Fibroblast of lung (primary cell): ENCODE measurements at regions not wholly inside any gene's neighbourhood (a gene's known extent, or its start where the extent isn't known, plus 50 kb on each side); places are given as distances from the start of the nearest gene placed in this dataset.
"Not testable (repeated sequence)": the region's sequence is repeated elsewhere in the genome, so short reads cannot be mapped to it uniquely, and the experiment has no call there.

ENCODE experiments used
- CTCF ChIP-seq, 2 donors: IDR thresholded peaks in 1 of 2; conservative IDR thresholded peaks in 1 of 2; 1 replicate in 1 of 2; 2 replicates in 1 of 2; pipeline ENCODE4 v1.5.1; 2011 to 2012; ENCODE audit warnings: low read length in 2 of 2, control low read depth in 1 of 2, inconsistent platforms in 1 of 2, low read depth in 1 of 2, mild to moderate bottlenecking in 1 of 2
- EZH2 ChIP-seq: IDR thresholded peaks from 2 replicates; pipeline ENCODE4 v1.5.1; 2012; ENCODE audit warnings: low read length, control low read depth, mild to moderate bottlenecking; ENCODE audit errors: missing control alignments

- TF ChIP-seq CTCF (conservative IDR thresholded peaks at IDR 0.05 in 1 of 2, IDR thresholded peaks at IDR 0.05 in 1 of 2; ENCODE audit: low read depth in 1 of 2, low read length in 2 of 2); EZH2: not testable (repeated sequence)
Measured at GRCh38 chr10:22120072-22120471, 97.7 kb downstream of the EBLN1 start.
